CD1c-positive myeloid dendritic cell (primary cell): ENCODE measurements at regions not wholly inside any gene's neighbourhood (a gene's known extent, or its start where the extent isn't known, plus 50 kb on each side); places are given as distances from the start of the nearest gene placed in this dataset.
"Not testable (repeated sequence)": the region's sequence is repeated elsewhere in the genome, so short reads cannot be mapped to it uniquely, and the experiment has no call there.

Experiments
- DNase-seq: peaks from one replicate; pipeline ENCODE4 v3.0.0-alpha.2; 2016; ENCODE audit errors: extremely low spot score

DNA sequence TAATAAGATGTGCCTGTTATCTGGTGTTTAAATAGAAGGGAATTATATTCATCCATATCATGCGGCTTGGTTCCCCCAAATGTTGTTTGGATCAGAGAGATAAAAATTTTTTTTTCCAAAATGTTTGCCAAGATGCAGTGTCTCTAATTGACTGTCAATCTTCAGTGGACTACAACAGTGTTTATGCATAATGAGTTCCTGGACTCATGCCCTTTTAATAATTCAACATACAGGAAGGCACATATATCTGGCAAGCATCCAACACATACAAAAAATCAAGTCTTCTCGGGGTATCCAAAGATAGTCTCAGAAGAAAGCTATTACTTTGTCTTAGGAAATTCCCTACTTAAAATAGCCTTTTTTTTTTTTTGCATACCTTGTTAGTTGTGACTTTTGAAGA, 1534.7 kb downstream of the EFNA5 start:
- no peak for DNase-seq

DNA sequence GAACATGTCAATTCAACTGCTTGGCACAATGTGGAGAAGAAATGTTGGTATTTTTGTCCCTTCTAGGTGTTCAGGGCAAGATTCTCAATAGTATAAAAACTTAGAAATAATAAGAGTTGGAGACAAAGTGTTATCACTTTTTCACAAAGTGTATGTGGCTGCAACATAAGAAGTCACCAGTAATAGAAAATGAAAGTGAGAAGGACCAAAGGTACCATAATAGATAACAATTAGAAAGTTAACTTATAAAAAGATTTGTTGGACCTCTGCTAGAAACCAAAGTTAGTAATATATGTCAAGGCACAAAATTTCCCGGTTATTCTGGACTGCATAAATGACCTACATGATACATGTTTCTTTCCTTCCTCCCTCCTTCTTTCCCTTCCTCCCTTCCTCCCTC, 1535.3 kb downstream of the EFNA5 start:
- DNase-seq: no peak

DNA sequence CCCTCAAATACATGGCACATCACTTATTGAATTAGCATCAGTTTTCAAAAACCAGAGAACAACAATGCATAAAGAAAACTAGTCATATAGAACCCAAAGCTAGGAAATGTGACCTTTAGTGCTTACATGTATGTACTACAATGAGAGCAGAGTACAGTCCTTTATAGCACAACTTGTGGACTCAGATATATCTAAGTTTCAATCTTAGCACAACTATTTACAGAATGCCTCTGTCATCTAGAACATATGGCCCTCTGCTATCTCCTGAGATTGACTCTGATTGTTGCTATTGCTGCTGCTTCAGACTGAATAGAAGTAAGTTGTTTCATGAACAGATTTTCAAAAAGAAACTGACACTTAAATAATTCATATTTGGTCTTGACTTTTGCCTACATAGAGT, 1536.2 kb downstream of the EFNA5 start:
- DNase-seq: no peak

- DNase-seq: no peak
Measured at GRCh38 chr5:106127985-106128384, 1542.8 kb downstream of the EFNA5 start.

DNA sequence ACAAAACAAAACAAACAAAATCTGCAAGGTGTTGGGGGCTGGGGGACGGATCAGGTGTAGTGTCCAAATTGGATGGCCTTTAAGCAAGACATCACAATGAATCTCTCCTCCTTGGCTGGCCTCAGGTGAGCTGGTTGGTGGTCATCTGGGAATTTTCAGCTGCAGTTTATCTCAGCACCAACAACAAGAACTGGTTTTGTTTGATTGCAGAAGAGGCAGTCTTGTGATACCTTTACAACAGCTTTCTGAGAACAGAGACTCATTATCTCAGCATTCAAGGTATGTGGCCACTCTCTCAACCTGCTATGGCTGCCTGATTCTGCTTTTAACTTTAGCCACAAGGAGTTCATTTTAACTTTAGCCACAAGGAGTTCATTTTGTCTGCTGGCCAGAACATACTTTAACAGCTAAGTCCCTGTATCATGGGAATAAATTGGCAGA, 1543.4 kb downstream of the EFNA5 start:
- no peak for DNase-seq

- DNase-seq: peak; percentile 10
Measured at GRCh38 chr5:106121972-106122605, 1548.6 kb downstream of the EFNA5 start.

DNA sequence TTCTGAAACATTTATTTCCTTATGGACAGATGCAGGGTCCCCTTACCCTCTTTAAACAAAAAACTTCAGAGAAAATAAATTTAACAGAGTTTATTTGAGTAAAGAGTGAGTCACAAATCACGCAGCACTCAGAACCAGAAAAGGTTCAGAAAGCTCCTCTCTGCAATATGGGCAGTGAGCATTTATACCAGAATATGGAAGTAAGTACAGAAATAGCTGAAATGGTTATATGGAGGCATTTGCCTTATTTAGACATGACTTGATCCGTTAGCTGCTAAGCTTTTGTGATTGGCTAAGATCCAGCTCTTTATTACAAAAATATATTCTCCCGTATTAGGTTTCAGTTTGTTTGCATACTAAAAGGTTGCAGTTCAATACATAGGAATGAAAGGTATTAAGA, 1554.1 kb downstream of the EFNA5 start:
- DNase-seq: no peak

DNA sequence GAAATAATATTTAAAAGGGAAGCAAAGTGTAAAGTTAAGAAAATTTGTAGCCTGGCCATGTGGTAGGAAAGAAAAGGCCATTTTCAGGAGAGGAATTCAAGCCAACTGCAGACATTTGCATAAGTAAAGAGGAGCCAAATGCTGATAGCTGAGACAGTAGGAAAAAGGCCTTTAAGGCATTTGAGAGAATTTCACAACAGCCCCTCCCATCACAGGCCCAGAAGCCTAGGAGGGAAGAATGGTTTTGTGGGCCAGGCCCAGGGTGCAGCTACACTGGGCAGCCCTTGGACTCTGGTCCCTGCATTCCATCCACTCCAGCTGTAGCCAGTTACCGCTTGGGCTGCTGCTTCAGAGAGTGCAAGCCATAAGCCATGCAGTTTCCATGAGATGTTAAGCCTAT, 1556.8 kb downstream of the EFNA5 start:
- DNase-seq: no peak

DNA sequence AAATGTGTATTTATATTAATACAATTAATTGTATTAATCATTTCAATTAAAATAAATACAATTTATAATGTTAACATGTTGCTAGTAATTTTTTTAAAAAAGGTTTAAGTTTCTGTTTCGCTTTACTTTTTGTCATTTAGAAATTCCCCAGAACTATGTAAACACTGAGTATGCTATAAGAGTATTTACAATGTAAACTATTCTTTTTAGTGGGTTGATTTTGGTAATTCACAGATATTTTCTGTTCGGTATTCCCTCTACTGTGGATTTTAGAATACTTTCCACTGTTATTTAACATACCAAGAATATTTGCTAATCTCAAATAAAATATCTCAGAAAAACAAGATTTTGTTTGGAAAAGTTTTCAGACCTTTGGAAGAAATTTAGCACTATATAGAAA, 1564.4 kb downstream of the EFNA5 start:
- DNase-seq: no peak

- DNase-seq: no peak
Measured at GRCh38 chr5:106097340-106097739, 1573.4 kb downstream of the EFNA5 start.

GRCh38 chr5:106094839-106095238, 1575.9 kb downstream of the EFNA5 start:
- DNase-seq: no peak

- no peak for DNase-seq
Measured at GRCh38 chr5:106094204-106094607, 1576.5 kb downstream of the EFNA5 start.

DNA sequence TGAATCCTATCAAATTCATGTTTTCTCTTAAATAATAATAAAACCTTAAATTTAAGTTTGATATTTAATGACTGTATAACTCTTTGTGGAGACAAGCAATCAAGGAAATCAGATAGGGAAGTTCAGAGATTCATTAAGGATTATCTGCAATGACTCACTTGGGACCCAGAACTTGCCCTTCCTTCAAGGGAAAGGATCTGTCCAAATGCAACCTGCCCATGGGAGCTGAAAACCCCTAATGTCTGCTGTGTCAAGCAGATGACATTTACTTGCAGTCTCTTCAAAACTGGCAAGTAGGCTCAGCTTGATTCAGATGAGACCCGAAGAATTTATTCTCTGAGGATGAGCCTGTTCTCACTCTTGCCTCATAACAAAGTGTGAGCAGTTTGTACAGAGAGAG, 1577.6 kb downstream of the EFNA5 start:
- no peak for DNase-seq

- no peak for DNase-seq
Measured at GRCh38 chr5:106092455-106092854, 1578.3 kb downstream of the EFNA5 start.

GRCh38 chr5:106089073-106089472, 1581.7 kb downstream of the EFNA5 start:
- DNase-seq: no peak

GRCh38 chr5:106088462-106088861, 1582.3 kb downstream of the EFNA5 start:
- no peak for DNase-seq

DNA sequence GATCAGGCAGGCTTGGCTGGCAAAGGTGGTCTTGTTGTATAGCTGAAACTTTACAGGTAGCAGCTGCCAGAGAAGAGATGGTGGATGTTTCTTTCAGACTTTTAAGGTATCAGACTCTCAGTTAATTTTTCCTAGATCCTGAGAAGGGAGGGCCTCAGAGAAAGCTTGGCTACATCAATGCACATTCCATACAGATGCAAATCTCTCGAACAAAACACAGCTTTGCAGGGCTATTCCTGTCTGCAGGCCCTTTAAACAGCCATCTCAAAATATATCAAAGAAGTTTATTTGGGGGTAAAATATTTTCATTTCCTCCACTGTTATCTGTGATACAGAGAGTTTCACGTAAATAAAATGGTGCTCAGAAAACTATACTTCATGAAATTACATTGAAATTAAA, 1584.4 kb downstream of the EFNA5 start:
- DNase-seq: no peak

- DNase-seq: no peak
Measured at GRCh38 chr5:106085556-106085955, 1585.2 kb downstream of the EFNA5 start.

- DNase-seq: no peak
Measured at GRCh38 chr5:106085136-106085535, 1585.6 kb downstream of the EFNA5 start.

GRCh38 chr5:106080535-106080934, 1590.2 kb downstream of the EFNA5 start:
- no peak for DNase-seq

DNA sequence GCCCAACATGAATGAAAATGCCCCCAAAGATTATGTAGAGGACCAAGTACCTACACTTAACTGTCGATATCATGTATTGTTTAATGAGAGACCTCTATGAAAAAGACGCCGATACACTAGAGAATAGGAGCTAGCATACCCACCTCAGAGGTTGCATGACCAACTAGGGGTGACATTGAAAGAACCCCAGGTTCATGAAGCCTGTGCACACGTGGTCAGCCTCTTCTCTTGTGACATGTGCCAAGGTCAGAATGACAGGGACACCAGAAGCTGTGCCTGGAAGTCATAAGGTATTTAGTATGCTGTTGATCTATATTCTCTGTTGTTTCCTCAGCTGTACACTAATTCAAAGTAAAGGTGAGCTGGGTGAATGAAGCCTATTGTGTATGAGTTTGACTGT, 1594.1 kb downstream of the EFNA5 start:
- no peak for DNase-seq

DNA sequence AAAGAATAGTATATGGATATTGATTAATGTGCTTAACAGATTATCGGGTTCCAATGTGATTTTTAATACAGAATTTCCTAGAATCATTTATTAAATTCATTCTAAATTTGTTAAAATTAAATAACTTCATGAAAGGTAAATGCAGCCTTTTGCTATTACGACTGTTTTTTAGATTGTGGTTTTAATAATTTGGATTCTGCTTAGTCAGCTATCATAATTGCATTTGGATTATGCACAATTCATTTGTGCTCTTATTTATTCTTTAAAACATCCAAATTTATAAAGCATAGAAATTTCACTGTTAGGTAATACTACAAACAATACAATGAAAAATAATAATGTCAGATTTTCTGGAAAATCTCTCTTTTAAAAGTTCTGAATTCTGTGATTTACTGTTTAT, 1598.5 kb downstream of the EFNA5 start:
- no peak for DNase-seq

DNA sequence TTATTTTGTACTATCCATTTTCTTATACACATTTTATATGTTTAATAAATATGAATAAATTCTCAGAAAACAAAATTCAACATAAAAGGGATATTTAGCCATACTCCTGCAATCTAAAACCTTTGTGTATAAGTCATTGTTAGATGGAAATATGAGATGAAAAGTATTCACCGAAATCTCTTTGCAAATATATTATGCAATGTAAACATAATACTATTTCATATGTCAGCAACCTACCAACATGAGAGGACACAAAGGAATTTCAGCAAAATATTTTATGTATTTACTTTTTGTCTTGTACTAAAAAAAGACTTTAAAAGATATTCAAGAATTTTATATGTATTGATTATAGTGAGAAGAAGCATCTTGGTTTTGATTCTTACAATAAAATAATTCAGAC, 1623.4 kb downstream of the EFNA5 start:
- no peak for DNase-seq

- not testable (repeated sequence) for DNase-seq
Measured at GRCh38 chr5:106032069-106032468, 1638.7 kb downstream of the EFNA5 start.
